Ishikawa (cell line): ENCODE measurements at regions not wholly inside any gene's neighbourhood (a gene's known extent, or its start where the extent isn't known, plus 50 kb on each side); places are given as distances from the start of the nearest gene placed in this dataset.

Experiments
- CEBPB ChIP-seq: IDR thresholded peaks from 2 replicates; pipeline ENCODE4 v1.6.1; 2012
- CREB1 ChIP-seq: IDR thresholded peaks from 2 replicates; pipeline ENCODE4 v1.6.1; 2012; ENCODE audit warnings: low read depth
- EGR1 ChIP-seq: IDR thresholded peaks from 2 replicates; pipeline ENCODE4 v1.6.1; 2012
- EP300 ChIP-seq: IDR thresholded peaks from 2 replicates; pipeline ENCODE4 v1.6.1; 2012; ENCODE audit warnings: borderline replicate concordance
- FOXM1 ChIP-seq: IDR thresholded peaks from 2 replicates; pipeline ENCODE4 v1.6.1; 2012; ENCODE audit warnings: low read depth, borderline replicate concordance
- MAX ChIP-seq: IDR thresholded peaks from 2 replicates; pipeline ENCODE4 v1.6.1; 2012
- NFIC ChIP-seq: IDR thresholded peaks from 2 replicates; pipeline ENCODE4 v1.6.1; 2012
- RAD21 ChIP-seq: IDR thresholded peaks from 2 replicates; pipeline ENCODE4 v1.6.1; 2012; ENCODE audit warnings: low read depth
- TAF1 ChIP-seq: IDR thresholded peaks from 2 replicates; pipeline ENCODE4 v1.6.1; 2012; ENCODE audit warnings: low read depth, mild to moderate bottlenecking
- TCF12 ChIP-seq: IDR thresholded peaks from 2 replicates; pipeline ENCODE4 v1.6.1; 2012; ENCODE audit warnings: low read depth
- TEAD4 ChIP-seq: IDR thresholded peaks from 2 replicates; pipeline ENCODE4 v1.6.1; 2012
- USF1 ChIP-seq: IDR thresholded peaks from 2 replicates; pipeline ENCODE4 v1.6.1; 2012
- YY1 ChIP-seq: IDR thresholded peaks from 2 replicates; pipeline ENCODE4 v1.6.1; 2012; ENCODE audit warnings: low read depth
- ZBTB7A ChIP-seq: IDR thresholded peaks from 2 replicates; pipeline ENCODE4 v1.6.1; 2012; ENCODE audit warnings: low read depth
- TF ChIP-seq, protein P1 (sequence below): IDR thresholded peaks from 2 replicates; pipeline ENCODE4 v1.6.1; 2012; ENCODE audit warnings: low read depth, mild to moderate bottlenecking

DNA sequence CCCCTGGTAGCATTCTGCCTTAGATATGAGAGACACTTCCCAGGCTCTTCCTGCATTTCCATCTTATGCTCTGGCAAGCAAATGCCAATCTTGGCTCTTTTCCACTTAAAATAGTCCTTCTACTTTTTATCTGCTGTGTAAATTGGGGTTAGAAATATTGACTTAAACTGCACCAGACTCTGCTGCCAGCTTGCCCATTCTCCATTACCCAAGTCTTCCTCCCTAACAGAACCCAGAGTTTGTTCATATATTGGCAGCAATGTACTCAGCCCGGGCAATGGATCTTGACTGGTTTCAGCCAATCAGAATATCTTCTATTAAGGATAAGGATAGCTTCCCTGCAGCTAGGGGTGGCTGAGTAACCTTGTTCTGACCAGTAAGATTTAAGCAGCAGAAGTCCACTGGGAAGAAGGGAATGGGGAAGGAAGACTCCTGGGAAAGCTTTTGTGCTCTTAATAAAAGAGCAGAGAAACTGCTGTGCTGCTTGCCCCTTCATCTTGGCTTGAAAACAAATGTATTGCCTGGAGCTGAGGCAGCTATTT is 177.1 kb downstream of the KCNRG start:
- TF ChIP-seq YY1 = no peak
- TF ChIP-seq EP300 = no peak
- no peak for TF ChIP-seq USF1

GRCh38 chr13:50195045-50195444 is 179.8 kb downstream of the KCNRG start:
- no peak for TF ChIP-seq FOXM1
- TF ChIP-seq EGR1 = no peak
- TF ChIP-seq RAD21 = no peak
- TF ChIP-seq TEAD4 = no peak
- no peak for TF ChIP-seq USF1
- no peak for TF ChIP-seq TCF12
- TF ChIP-seq, protein P1, sequence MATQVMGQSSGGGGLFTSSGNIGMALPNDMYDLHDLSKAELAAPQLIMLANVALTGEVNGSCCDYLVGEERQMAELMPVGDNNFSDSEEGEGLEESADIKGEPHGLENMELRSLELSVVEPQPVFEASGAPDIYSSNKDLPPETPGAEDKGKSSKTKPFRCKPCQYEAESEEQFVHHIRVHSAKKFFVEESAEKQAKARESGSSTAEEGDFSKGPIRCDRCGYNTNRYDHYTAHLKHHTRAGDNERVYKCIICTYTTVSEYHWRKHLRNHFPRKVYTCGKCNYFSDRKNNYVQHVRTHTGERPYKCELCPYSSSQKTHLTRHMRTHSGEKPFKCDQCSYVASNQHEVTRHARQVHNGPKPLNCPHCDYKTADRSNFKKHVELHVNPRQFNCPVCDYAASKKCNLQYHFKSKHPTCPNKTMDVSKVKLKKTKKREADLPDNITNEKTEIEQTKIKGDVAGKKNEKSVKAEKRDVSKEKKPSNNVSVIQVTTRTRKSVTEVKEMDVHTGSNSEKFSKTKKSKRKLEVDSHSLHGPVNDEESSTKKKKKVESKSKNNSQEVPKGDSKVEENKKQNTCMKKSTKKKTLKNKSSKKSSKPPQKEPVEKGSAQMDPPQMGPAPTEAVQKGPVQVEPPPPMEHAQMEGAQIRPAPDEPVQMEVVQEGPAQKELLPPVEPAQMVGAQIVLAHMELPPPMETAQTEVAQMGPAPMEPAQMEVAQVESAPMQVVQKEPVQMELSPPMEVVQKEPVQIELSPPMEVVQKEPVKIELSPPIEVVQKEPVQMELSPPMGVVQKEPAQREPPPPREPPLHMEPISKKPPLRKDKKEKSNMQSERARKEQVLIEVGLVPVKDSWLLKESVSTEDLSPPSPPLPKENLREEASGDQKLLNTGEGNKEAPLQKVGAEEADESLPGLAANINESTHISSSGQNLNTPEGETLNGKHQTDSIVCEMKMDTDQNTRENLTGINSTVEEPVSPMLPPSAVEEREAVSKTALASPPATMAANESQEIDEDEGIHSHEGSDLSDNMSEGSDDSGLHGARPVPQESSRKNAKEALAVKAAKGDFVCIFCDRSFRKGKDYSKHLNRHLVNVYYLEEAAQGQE = no peak
- no peak for TF ChIP-seq CEBPB
- no peak for TF ChIP-seq ZBTB7A
- TF ChIP-seq CREB1 = no peak
- no peak for TF ChIP-seq NFIC
- no peak for TF ChIP-seq MAX
- TF ChIP-seq TAF1 = no peak
- no peak for TF ChIP-seq EP300
- TF ChIP-seq YY1 = no peak

GRCh38 chr13:50196118-50196517 is 180.9 kb downstream of the KCNRG start:
- no peak for TF ChIP-seq FOXM1
- TF ChIP-seq EP300 = no peak
- TF ChIP-seq MAX = no peak
- no peak for TF ChIP-seq CREB1
- no peak for TF ChIP-seq USF1
- no peak for TF ChIP-seq TCF12
- no peak for TF ChIP-seq EGR1
- no peak for TF ChIP-seq ZBTB7A
- TF ChIP-seq CEBPB = no peak
- TF ChIP-seq YY1 = no peak
- TF ChIP-seq NFIC = no peak
- TF ChIP-seq TEAD4 = no peak
- no peak for TF ChIP-seq TAF1
- no peak for TF ChIP-seq RAD21
- TF ChIP-seq, protein P1 = no peak

- no peak for TF ChIP-seq NFIC
- no peak for TF ChIP-seq CEBPB
- TF ChIP-seq YY1 = no peak
- TF ChIP-seq ZBTB7A = no peak
- TF ChIP-seq, protein P1 = no peak
- no peak for TF ChIP-seq TAF1
- TF ChIP-seq MAX = no peak
Measured at GRCh38 chr13:50197705-50198104, 182.5 kb downstream of the KCNRG start.
